MM.1S (cell line): ENCODE measurements at regions not wholly inside any gene's neighbourhood (a gene's known extent, or its start where the extent isn't known, plus 50 kb on each side); places are given as distances from the start of the nearest gene placed in this dataset.

Source experiments
- DNase-seq: peaks from one replicate; pipeline ENCODE4 v3.0.0-alpha.2; 2015
- H2AFZ ChIP-seq: fragments of 300-600 bp; sonication (generic); 2 replicates; pipeline ENCODE4 v1.6.0; 2016; ENCODE audit warnings: antibody characterized with exemption, low read length
- H3F3A ChIP-seq: fragments of 300-600 bp; sonication (generic); 2 replicates; pipeline ENCODE4 v1.6.1; 2016; ENCODE audit warnings: mild to moderate bottlenecking, antibody characterized with exemption, low read length, moderate library complexity, mixed read lengths; ENCODE audit not compliant: insufficient read depth
- H3K27ac ChIP-seq: fragments of 300-600 bp; sonication (generic); 2 replicates; pipeline ENCODE4 v1.5.1; 2016; ENCODE audit warnings: mild to moderate bottlenecking, low read length
- H3K27me3 ChIP-seq: fragments of 300-600 bp; sonication (generic); replicated peaks from 2 replicates; pipeline ENCODE4 v1.6.0; 2016; ENCODE audit warnings: low read length; ENCODE audit not compliant: insufficient read depth
- H3K36me3 ChIP-seq: fragments of 300-600 bp; sonication (generic); replicated peaks from 2 replicates; pipeline ENCODE4 v1.6.1; 2016; ENCODE audit warnings: mild to moderate bottlenecking, low read length, mixed read lengths; ENCODE audit not compliant: insufficient read depth
- H3K4me1 ChIP-seq: fragments of 300-600 bp; sonication (generic); 2 replicates; pipeline ENCODE4 v1.6.1; 2016; ENCODE audit warnings: low read length, mixed read lengths
- H3K4me2 ChIP-seq: fragments of 300-600 bp; sonication (generic); 2 replicates; pipeline ENCODE4 v1.6.0; 2016; ENCODE audit warnings: low read depth, low read length
- H3K4me3 ChIP-seq: fragments of 300-600 bp; sonication (generic); 2 replicates; pipeline ENCODE4 v1.5.1; 2016; ENCODE audit warnings: low read length, mixed read lengths
- H3K79me2 ChIP-seq: fragments of 300-600 bp; sonication (generic); 2 replicates; pipeline ENCODE4 v1.6.1; 2016; ENCODE audit warnings: mixed run types, low read length, mixed read lengths
- H3K9ac ChIP-seq: fragments of 300-600 bp; sonication (generic); 2 replicates; pipeline ENCODE4 v1.6.1; 2016; ENCODE audit warnings: low read length, mixed read lengths
- H3K9me2 ChIP-seq: fragments of 300-600 bp; sonication (generic); replicated peaks from 2 replicates; pipeline ENCODE4 v1.6.1; 2016; ENCODE audit warnings: mild to moderate bottlenecking, low read length, mixed read lengths; ENCODE audit not compliant: insufficient read depth
- H3K9me3 ChIP-seq: fragments of 300-600 bp; sonication (generic); replicated peaks from 2 replicates; pipeline ENCODE4 v1.6.1; 2016; ENCODE audit warnings: mild to moderate bottlenecking, low read length, mixed read lengths; ENCODE audit not compliant: insufficient read depth
- H4K20me1 ChIP-seq: fragments of 300-600 bp; sonication (generic); 2 replicates; pipeline ENCODE4 v1.6.1; 2016; ENCODE audit warnings: mild to moderate bottlenecking, low read length, moderate library complexity, mixed read lengths; ENCODE audit not compliant: insufficient read depth
- EZH2 ChIP-seq: fragments of 300-600 bp; sonication (generic); optimal IDR thresholded peaks from 2 replicates; pipeline ENCODE3; 2017; ENCODE audit warnings: low read depth, mild to moderate bottlenecking, antibody characterized with exemption, low read length, mixed read lengths
- EZH2phosphoT487 ChIP-seq: fragments of 300-600 bp; sonication (generic); IDR thresholded peaks from 2 replicates; pipeline ENCODE4 v1.6.1; 2018; ENCODE audit warnings: antibody characterized with exemption, low read length
- TF ChIP-seq, protein P1 (sequence below): fragments of 300-600 bp; sonication (generic); IDR thresholded peaks from 2 replicates; pipeline ENCODE4 v1.5.1; 2016; ENCODE audit warnings: antibody characterized with exemption, low read length, mixed read lengths

GRCh38 chr7:85529831-85530230 is 343.0 kb upstream of the SEMA3D start:
- TF ChIP-seq, protein P1, sequence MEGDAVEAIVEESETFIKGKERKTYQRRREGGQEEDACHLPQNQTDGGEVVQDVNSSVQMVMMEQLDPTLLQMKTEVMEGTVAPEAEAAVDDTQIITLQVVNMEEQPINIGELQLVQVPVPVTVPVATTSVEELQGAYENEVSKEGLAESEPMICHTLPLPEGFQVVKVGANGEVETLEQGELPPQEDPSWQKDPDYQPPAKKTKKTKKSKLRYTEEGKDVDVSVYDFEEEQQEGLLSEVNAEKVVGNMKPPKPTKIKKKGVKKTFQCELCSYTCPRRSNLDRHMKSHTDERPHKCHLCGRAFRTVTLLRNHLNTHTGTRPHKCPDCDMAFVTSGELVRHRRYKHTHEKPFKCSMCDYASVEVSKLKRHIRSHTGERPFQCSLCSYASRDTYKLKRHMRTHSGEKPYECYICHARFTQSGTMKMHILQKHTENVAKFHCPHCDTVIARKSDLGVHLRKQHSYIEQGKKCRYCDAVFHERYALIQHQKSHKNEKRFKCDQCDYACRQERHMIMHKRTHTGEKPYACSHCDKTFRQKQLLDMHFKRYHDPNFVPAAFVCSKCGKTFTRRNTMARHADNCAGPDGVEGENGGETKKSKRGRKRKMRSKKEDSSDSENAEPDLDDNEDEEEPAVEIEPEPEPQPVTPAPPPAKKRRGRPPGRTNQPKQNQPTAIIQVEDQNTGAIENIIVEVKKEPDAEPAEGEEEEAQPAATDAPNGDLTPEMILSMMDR: no peak
- TF ChIP-seq EZH2phosphoT487: no peak
- TF ChIP-seq EZH2: no peak
- H3F3A ChIP-seq: no peaks in the 10 kb centered on the region
- no peaks in the 10 kb centered on the region for H3K9me2 ChIP-seq

DNA sequence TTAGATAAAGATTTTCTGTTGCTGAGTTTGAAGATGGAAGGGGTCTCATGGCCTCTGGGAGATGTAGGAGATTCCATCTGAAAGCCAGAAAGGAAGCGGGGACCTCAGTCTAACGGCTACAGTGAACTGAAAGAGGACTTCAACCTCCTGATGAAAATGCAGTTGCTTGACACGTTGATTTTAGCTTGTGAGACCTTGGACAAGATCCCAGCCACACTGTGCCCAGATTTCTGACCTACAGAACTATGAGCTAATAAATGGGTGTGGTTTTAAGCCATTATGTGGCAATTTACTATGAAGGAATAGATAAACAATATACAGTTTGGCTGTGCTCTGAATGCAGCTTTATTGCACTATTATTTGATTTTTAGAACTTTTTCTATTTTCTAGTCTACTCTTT is 342.3 kb upstream of the SEMA3D start:
- Histone ChIP-seq H3K4me3 (no peak overlapping the region), H4K20me1 (no peaks in the 10 kb centered on the region), H3K27ac (no peak overlapping the region), H3K9me2 (no peaks in the 10 kb centered on the region), H3F3A (no peaks in the 10 kb centered on the region), H3K4me1 (no peaks in the 10 kb centered on the region), H2AFZ (no peak overlapping the region), H3K27me3 (no peaks in the 10 kb centered on the region), H3K9ac (no peak overlapping the region), H3K4me2 (no peak overlapping the region), H3K9me3 (no peaks in the 10 kb centered on the region), H3K79me2 (no peaks in the 10 kb centered on the region), H3K36me3 (no peaks in the 10 kb centered on the region)
- no peak for DNase-seq
- TF ChIP-seq EZH2phosphoT487 (no peak), EZH2 (no peak)
- TF ChIP-seq, protein P1: no peak

More at GRCh38 chr7:85529831-85530230, 343.0 kb upstream of the SEMA3D start:
- Histone ChIP-seq H3K79me2 (no peaks in the 10 kb centered on the region), H3K27me3 (no peaks in the 10 kb centered on the region), H3K27ac (no peak overlapping the region), H3K9me3 (no peaks in the 10 kb centered on the region), H3K36me3 (no peaks in the 10 kb centered on the region), H3K4me1 (no peaks in the 10 kb centered on the region), H2AFZ (no peak overlapping the region), H3K4me3 (no peak overlapping the region), H4K20me1 (no peaks in the 10 kb centered on the region), H3K4me2 (no peak overlapping the region), H3K9ac (no peak overlapping the region)
- DNase-seq: no peak

DNA sequence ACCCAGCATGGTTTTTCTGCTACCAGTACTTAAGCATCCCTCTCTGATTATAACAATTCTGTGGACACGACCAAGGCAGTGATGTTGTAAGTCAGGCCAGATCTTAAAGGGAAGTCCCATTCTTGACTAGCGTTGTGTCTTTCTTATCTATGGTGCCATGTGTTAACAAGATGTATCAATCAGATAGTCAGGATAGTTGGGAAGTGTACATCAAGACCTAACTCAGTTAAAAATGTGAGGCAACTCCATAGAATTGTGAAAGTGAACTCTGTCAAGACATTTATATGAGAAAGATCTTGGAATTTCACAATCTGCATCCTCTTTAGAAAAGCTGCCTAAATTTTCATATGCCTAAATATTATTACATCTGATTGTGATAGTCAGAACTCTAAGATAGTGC is 341.7 kb upstream of the SEMA3D start:
- no peak overlapping the region for H2AFZ ChIP-seq
- H3K9me2 ChIP-seq: no peaks in the 10 kb centered on the region

GRCh38 chr7:85525676-85526075 is 338.8 kb upstream of the SEMA3D start:
- H3K4me1 ChIP-seq: no peaks in the 10 kb centered on the region
- H3K27me3 ChIP-seq: no peaks in the 10 kb centered on the region
- no peak overlapping the region for H3K4me2 ChIP-seq
- H3K79me2 ChIP-seq: no peaks in the 10 kb centered on the region
- no peak for DNase-seq
- TF ChIP-seq EZH2: no peak
- no peak for TF ChIP-seq EZH2phosphoT487
- TF ChIP-seq, protein P1: no peak
- H3K36me3 ChIP-seq: no peaks in the 10 kb centered on the region
- no peak overlapping the region for H2AFZ ChIP-seq
- H3K4me3 ChIP-seq: no peak overlapping the region
- H3K9me3 ChIP-seq: no peaks in the 10 kb centered on the region
- H3K27ac ChIP-seq: no peak overlapping the region
- H4K20me1 ChIP-seq: no peaks in the 10 kb centered on the region
- no peaks in the 10 kb centered on the region for H3K9me2 ChIP-seq
- no peaks in the 10 kb centered on the region for H3F3A ChIP-seq
- no peak overlapping the region for H3K9ac ChIP-seq

More for the DNA sequence above, 341.7 kb upstream of the SEMA3D start:
- Histone ChIP-seq H3K4me2 (no peak overlapping the region), H3K4me3 (no peak overlapping the region), H3K9ac (no peak overlapping the region), H4K20me1 (no peaks in the 10 kb centered on the region), H3K27ac (no peak overlapping the region), H3K9me3 (no peaks in the 10 kb centered on the region), H3K79me2 (no peaks in the 10 kb centered on the region), H3K36me3 (no peaks in the 10 kb centered on the region), H3F3A (no peaks in the 10 kb centered on the region), H3K4me1 (no peaks in the 10 kb centered on the region), H3K27me3 (no peaks in the 10 kb centered on the region)
- TF ChIP-seq EZH2phosphoT487: no peak
- DNase-seq: no peak
